Neural progenitor cell (in vitro differentiated cells): ENCODE measurements at regions not wholly inside any gene's neighbourhood (a gene's known extent, or its start where the extent isn't known, plus 50 kb on each side); places are given as distances from the start of the nearest gene placed in this dataset.

Source experiments
- CTCF ChIP-seq: fragments of 200-600 bp; sonication (generic); IDR thresholded peaks from 2 replicates; pipeline ENCODE4 v1.5.1; 2017; ENCODE audit warnings: antibody characterized with exemption, mild to moderate bottlenecking
- EZH2phosphoT487 ChIP-seq: fragments of 200-600 bp; sonication (generic); IDR thresholded peaks from 2 replicates; pipeline ENCODE4 v1.6.1; 2017; ENCODE audit warnings: antibody characterized with exemption

GRCh38 chr3:75015280-75015679, 400.8 kb upstream of the CNTN3 start:
- no peak for TF ChIP-seq CTCF
- TF ChIP-seq EZH2phosphoT487: no peak
